Keratinocyte (primary cell): ENCODE measurements at regions not wholly inside any gene's neighbourhood (a gene's known extent, or its start where the extent isn't known, plus 50 kb on each side); places are given as distances from the start of the nearest gene placed in this dataset.

Experiments used
- CTCF ChIP-seq, 3 experiments: IDR thresholded peaks in 1 of 3; conservative IDR thresholded peaks in 1 of 3; optimal IDR thresholded peaks in 1 of 3; 2 replicates in 2 of 3; 3 replicates in 1 of 3; pipeline versions ENCODE3 to v1.5.1; 2011; ENCODE audit warnings: low read length in 3 of 3, mild to moderate bottlenecking in 3 of 3, moderate library complexity in 2 of 3, control low read depth in 1 of 3, inconsistent platforms in 1 of 3; ENCODE audit not compliant: insufficient read depth in 2 of 3; ENCODE audit errors: extremely low read depth in 1 of 3
- EZH2 ChIP-seq: IDR thresholded peaks from one replicate; pipeline ENCODE4 v1.6.1; 2012; ENCODE audit warnings: inconsistent platforms, mild to moderate bottlenecking, low read length, moderate library complexity

DNA sequence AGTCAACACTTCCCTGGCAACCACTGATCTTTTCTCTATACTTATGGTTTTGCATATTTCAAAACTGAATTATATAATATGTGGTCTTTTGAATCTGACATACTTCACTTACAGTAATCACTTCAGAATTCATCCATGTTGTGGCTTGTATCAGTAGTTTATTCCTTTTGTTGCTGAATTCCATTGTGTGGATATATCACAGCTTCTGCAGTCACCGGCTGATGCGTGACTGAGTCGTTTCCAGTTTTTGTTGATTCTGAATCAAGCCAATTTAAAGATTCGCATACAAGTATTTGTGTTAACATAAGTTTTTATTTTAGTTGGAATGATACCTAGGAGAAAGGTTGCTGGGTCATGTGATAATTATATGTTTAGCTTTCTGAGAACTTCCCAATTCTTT lies 672.5 kb upstream of the ANKRD30A start:
- TF ChIP-seq EZH2 (no peak), CTCF (optimal IDR thresholded peaks at IDR 0.05 in 1 of 3, IDR thresholded peaks at IDR 0.05 in 1 of 3, conservative IDR thresholded peaks at IDR 0.05 in 1 of 3; ENCODE audit: extremely low read depth in 1 of 3, insufficient read depth in 2 of 3, low read length in 3 of 3) (no peak)
